Activated CD4-positive, alpha-beta T cell treated with anti-CD3 and anti-CD28 coated beads for 1 hour (primary cell): ENCODE measurements at regions not wholly inside any gene's neighbourhood (a gene's known extent, or its start where the extent isn't known, plus 50 kb on each side); places are given as distances from the start of the nearest gene placed in this dataset.
"Not testable (repeated sequence)": the region's sequence is repeated elsewhere in the genome, so short reads cannot be mapped to it uniquely, and the experiment has no call there.

Experiments used
- DNase-seq: peaks from one replicate; pipeline ENCODE4 v3.0.0-alpha.2; 2020

DNA sequence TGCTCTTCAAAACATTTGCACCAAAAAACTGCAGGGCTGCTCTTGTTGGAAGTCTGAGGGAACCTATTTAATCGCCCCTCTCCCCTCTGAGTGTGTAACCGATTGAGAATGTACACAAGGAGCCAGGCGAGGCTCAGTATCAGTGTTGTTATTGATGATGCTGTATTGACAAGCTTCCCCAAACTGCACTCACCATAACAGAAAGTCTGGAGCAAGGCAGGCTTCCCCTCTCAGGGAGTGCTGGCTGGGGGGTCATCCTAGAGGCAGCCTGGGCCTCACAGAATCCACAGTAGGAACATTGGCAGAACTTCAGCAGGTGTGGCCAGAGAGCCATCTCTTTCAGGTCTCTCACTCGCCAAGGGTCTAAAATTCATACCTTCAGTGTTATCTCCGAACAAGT, 58.1 kb upstream of the TUNAR start:
- DNase-seq: no peak

DNA sequence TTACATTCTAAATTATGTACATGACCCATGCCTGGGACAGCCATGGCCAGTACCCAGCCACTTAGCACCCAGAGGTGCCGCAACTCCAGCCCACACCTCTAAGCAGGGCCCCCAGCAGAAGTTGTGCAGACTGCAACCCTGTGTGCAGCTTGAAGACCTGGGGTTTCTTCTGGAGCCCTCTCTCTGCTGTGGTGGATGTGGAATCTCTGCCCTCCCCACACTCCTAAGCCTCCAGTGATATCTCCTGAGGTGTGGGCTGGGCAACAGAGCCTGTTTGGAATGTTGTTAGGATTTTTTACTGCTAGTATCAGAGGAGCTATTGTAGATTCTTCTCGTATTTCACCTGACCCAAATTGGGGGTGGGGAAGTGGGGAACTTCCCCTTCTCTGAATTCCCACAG, 59.4 kb upstream of the TUNAR start:
- no peak for DNase-seq

DNA sequence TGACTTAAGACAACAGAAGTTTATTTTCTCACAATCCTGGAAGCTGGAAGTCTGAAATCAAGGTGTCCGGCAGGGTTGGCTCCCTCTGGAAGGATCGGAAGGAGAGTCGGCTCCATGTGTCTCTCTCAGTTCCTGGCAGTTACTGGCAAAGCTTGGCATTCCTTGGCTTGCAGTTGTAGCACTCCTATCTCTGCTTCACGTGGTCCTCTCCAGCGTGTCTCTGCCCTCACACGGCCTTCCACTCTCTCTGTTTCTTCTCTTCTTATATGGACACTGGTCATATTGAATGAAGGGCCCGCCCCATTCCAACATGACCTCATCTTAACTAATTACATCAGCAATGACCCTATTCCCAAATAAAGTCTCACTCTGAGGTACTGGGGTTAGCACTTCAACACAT, 60.1 kb upstream of the TUNAR start:
- DNase-seq: no peak

DNA sequence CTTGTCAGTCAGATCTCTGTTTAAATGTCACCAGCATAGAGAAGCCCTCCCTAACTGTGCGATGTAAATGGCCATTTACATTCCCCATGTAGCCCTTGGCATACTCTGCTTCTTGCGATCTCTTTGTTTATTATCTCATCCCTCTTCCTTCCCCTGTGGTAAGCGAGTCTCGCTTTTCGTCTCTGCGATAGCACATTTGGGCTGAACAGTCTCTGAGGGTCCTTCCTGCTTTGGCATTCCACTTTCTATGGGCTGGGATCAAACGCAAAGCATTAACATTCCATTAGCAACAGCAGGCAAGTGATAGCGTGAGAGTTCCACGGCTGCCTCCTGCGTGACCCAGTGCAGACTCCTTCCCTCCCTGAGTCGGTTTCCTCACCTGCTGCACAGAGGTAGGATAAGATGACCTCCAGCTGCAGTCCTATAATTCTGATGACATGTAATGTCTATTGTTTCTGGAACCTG, 61.4 kb upstream of the TUNAR start:
- no peak for DNase-seq

DNA sequence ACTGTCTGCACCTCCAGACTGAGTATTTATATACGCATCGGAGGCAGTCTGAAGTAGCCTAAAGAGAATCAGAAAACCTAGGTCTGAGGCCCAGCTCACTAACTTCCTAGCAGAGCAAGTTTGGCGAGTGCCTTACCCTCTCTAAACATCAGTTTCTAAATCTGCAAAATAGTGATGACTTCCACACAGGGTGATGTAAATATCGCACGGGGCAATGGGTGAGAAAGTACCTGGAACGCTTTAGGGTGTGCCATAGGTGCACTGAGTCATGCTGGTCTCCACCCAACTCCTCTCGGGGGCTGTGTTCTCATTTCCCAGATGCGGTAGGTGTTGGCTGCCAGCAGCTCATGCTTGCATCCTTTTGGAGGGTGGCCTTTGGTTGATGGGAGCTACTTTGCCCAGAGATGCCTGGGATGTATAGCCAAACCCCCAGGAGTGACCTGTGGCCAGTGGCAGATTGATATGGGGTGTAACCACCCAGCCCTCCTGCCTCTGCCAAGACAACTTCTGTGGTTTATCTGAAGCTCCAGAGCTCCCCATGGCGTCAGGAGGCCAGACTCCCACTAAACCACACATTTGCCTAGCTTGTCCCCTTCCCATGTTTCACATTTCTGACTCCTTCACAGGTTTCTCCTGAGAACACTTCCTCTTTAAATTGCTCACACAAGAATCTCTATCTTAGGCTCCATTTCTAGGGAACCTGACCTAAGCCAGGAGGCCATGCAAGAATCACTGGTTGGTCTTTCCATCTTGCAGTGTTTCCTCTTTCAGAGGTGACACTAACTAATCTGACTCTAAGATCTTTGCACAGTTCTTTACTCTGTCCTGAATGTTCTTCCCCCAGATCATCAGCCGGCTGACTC, 62.0 kb upstream of the TUNAR start:
- DNase-seq: no peak

DNA sequence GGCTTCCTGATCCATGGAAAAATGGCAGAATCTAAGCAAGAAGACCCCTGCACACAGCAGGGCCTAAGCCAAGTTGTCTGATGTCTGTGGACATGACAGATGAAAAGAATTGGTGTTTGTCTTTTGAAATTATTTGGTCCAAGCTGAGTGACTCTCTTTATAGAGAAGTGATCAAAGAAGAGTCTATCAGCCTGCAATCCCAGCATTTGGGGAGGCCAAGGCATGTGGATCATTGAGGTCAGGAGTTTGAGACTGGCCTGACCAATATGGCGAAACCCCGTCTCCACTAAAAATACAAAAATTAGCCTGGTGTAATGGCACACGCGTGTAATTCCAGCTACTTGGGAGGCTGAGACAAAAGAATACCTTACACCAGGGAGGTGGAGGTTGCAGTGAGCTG, 64.8 kb upstream of the TUNAR start:
- DNase-seq: no peak

DNA sequence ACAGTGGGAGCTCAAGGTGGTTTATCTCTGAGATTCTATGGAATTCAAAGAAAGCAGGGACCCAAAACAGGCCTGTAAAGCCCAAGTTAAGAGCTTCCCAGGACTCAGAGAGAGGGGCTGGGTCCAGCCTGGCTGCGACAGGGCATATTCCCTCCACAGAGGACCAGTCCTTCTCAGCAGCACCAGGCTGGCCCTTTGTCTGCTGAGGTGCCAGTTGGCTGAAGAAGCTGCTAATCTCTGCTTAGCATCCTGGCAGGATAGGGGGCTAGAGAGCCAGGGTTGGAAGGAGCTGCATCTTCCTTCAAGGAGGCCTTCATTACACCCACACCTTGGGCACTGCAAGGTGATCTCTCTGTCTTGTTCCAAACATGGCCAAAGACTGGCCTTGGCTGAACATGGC, 68.3 kb upstream of the TUNAR start:
- DNase-seq: no peak

DNA sequence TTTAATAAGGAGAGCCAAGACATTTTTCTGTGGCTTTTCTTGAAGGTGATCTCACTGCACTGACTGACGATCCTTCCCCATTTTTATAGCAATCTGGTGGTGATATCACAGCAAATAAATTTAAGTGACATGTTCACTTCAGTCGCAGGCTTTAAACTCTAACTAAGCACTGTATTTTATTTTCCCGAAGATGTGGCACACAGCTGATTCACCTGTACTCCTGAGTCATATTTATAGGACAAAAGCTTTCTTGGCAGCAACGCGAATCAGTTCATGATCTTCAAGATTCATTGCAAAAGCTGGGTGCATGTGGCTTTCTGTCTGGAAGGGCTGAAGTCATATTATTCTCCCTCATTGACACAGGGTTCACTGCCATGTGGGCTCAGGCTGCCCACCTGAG, 79.8 kb upstream of the TUNAR start:
- no peak for DNase-seq

DNA sequence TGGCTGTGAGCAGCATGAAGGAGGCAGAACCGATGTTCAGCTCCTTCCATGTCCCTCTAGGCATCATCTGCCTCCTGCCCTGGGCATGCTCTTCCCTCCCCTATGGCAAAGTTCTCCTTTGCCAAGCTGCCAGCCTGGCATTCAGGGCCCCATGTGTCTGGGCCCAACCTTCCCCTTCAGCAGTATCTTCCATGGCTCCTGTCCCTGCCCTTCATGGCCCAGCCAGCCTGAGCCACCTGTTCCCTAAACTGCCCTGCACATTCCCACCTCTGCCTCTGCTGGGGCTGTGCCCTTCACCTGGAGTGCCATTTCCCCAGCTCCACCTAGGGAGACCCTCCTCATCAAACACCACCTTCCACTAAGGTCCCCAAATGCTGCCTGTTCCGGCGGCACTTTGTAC, 74.0 kb upstream of the TCL1A start:
- no peak for DNase-seq

DNA sequence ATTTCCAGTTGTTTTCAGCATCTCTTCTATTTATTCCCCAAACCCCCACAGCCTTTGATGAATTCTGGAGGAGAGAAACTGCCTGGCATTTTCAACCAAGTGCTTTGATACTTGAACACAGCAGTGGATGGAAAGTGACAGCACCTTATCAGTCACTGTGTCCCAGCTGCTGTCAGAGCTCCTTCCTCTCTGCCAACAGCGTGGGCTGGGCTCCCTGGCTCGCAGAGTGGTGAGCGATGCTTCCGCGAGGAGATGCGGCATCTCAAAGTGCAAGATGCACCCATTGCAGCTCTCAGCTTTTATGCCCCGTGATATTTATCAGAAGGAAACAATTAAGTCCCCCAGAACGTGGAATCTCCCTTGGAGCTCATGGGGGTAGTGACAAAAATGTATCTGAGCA, 72.6 kb upstream of the TCL1A start:
- no peak for DNase-seq

DNA sequence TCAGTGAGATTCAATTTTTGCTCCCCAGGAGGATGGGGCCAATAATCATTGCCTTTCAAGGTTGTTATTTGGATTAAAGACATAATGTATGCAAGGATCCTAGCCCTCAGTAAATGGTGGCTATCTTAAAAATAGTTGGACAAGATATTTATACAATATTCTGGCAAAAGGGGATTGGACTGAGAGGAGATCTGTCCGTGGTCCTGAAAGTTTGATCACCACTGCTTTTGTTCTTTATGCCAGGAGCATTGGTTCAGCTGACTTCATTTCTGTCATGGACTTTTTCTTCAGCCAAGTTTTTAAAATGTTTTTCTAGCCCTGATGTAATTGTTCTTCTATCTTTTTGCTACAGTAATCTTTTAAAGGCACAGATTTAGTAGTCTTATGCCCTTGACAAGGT, 70.2 kb upstream of the TCL1A start:
- no peak for DNase-seq

DNA sequence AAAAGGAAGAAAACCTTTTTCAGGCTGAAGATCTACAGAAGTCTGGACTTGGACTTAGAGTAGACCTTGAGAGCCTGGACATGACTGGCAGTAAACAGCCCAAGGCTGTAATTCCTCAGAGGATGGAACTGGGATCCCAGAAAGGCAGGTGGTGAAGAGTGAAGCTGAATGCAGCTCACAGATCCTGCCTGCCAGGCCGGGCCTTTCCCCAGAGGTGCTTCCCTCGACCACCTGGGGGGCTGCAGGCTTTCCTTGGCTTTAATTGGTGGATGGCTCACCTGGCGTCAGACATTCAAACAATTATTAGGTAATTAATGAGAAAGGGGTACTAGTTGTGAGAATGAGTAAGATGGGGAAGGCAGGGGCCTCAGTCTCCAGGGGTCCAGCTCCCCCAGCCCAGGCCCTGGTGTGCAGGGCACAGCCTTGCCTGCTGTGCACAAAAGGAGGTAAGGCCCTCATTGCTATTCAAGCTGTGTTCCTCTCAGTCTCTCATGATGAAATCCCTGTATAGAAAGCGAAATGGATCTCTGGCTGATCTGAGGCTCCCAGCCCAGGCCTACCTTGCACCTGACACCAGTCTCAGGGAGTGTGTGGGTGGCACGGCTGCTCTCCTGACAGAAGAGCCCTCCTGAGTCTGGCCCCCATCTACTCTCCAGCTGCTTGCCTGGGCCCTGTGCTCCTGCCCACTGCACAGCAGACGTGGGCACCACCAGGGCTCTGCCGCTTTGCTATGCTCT, 63.0 kb upstream of the TCL1A start:
- DNase-seq: no peak

DNA sequence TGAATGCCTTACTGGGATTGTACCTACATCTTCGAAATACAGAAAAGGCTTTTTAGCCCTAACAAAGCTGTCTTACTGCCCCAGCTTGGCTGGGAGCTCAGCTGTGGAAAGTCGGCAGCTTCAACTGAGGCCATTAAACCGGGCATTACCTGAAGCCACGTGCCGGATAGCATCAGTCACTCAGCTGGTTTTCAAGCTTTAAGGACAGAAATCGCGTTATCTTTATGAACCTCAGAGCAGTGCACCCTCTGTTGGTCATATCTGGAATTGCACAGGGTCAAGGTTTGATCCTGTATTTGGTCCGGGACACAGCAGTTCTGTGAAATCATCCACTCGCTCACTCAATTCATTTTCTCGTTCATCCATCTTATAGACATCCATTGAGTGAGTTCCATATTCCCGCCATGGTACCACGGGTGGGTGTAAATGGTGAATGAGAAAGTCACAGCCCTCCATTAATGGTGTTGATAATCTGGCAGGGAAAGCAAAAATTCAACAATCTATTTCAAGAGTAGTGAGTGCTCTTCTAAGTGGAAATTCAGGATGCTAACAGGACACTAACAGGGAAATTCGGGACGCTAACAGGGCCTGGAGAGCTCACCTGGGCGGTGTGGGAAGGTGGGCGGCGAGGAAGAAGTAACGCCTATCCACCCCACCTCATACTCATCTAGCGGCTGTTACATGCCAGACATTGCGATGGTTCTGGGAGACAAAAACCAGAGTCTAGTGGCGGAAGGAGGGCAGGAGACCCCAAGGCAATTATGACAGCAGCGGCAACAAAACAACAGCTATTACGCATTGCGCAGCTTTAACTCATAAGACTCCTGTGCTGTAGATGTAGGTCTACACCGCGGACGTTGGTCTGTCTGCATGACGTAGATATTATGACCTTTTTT, 60.6 kb upstream of the TCL1A start:
- DNase-seq: peak; percentile 24

DNA sequence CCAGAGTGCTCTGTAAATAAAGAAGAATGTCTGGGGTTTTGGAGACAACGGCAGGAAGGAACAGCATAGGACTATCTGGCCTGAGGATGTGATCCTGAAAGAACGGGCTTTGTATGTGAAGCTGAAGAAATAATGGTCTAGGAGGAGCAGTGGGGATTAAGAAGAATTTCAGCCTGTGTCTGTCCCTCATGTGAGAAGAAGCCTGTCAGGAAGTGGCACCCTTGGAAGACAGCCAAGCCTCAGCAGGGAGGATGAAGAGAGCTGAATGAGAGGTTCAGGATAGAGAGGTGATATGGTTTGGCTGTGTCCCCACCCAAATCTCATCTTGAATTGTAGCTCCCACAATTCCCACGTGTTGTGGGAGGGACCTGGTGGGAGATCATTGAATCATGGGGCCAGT, 56.9 kb upstream of the TCL1A start:
- no peak for DNase-seq

DNA sequence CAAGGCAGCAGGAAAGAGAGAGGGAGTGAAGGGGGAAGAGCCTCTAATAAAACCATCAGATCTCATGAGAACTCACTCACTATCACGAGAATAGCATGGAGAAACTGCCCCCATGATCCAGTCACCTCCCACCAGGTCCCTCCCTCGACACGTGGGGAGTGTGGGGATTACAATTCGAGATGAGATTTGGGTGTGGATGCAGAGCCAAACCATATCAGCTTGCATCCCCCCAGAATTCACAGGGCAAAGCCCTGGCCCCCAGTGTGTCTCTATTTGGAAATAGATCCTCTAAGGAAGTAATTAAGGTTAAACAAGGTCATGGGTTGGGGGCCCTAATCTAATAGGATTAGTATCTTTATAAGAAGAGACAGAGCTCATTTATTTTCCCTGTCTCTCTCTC, 56.1 kb upstream of the TCL1A start:
- no peak for DNase-seq

DNA sequence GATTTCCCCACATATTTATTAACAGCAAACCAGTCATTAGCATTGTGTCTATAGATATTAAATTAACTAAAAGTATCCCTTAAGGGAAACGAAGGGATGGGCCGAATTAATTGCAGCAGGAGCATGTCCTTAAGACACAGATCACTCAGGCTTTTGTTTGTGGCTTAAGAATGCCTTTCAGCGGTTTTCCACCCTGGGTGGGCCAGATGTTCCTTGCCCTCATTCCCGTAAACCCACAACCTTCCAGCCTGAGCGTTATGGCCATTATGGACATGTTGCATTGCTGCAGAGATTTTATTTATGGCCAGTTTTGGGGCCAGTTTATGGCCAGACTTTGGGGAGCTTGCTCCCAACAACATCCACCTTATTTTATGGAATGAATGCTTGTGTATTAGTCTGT, 55.5 kb upstream of the TCL1A start:
- not testable (repeated sequence) for DNase-seq

DNA sequence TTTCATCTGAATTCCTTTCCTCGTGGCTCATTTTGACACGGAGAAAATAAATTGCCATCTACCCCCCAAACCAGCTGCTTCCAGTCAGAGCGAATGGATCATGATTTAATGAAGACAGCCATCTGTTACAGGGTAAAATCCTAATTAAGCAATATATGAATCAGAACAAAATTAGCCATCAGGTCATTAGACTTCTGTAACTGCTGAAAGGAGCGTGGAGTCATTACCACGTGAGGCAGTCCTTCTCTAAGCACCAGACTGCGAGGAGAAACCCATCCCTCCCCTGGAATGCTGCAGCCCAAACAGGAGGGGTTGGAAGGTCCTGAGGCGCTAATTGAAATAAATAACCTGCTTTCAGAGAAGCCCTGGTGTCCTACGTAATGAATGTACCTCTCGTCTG, 51.1 kb upstream of the TCL1A start:
- no peak for DNase-seq

DNA sequence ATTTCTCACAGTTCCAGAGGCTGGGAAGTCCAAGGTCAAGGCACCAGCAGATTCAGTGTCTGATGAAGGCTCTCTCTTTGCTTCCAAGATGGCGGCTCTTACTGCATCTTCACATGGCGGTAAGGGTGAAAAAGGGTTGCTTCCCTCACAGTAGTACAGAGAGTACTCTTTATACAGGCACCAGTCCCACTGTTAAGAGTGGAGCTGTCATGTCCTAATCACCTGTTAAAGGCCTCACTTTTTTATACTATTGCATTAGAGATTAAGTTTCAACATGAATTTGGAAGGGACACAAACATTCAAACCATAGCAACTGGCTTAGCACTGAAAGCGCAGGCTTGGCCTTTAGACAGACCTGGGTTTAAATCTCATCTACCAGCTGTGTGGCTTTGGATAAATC, 50.0 kb upstream of the TCL1A start:
- no peak for DNase-seq
